ENCODE measurements at regions not wholly inside any gene's neighbourhood (a gene's known extent, or its start where the extent isn't known, plus 50 kb on each side); places are given as distances from the start of the nearest gene placed in this dataset.

GRCh38 chr1:222129041-222129440, 387.2 kb upstream of the DUSP10 start:
- TF ChIP-seq, protein P1, sequence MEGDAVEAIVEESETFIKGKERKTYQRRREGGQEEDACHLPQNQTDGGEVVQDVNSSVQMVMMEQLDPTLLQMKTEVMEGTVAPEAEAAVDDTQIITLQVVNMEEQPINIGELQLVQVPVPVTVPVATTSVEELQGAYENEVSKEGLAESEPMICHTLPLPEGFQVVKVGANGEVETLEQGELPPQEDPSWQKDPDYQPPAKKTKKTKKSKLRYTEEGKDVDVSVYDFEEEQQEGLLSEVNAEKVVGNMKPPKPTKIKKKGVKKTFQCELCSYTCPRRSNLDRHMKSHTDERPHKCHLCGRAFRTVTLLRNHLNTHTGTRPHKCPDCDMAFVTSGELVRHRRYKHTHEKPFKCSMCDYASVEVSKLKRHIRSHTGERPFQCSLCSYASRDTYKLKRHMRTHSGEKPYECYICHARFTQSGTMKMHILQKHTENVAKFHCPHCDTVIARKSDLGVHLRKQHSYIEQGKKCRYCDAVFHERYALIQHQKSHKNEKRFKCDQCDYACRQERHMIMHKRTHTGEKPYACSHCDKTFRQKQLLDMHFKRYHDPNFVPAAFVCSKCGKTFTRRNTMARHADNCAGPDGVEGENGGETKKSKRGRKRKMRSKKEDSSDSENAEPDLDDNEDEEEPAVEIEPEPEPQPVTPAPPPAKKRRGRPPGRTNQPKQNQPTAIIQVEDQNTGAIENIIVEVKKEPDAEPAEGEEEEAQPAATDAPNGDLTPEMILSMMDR (IDR thresholded peaks at IDR 0.05; ENCODE audit: poor library complexity, severe bottlenecking): no peak
- TF ChIP-seq EZH2 (IDR thresholded peaks at IDR 0.05; ENCODE audit: borderline replicate concordance, insufficient read depth, low read length, poor library complexity, severe bottlenecking): no peak
- TF ChIP-seq TAF1 (IDR thresholded peaks at IDR 0.05; ENCODE audit: low read depth): no peak
- TF ChIP-seq RAD21 (conservative IDR thresholded peaks at IDR 0.05): no peak
- TF ChIP-seq POLR2AphosphoS5 (IDR thresholded peaks at IDR 0.05): no peak
- TF ChIP-seq, protein P2, sequence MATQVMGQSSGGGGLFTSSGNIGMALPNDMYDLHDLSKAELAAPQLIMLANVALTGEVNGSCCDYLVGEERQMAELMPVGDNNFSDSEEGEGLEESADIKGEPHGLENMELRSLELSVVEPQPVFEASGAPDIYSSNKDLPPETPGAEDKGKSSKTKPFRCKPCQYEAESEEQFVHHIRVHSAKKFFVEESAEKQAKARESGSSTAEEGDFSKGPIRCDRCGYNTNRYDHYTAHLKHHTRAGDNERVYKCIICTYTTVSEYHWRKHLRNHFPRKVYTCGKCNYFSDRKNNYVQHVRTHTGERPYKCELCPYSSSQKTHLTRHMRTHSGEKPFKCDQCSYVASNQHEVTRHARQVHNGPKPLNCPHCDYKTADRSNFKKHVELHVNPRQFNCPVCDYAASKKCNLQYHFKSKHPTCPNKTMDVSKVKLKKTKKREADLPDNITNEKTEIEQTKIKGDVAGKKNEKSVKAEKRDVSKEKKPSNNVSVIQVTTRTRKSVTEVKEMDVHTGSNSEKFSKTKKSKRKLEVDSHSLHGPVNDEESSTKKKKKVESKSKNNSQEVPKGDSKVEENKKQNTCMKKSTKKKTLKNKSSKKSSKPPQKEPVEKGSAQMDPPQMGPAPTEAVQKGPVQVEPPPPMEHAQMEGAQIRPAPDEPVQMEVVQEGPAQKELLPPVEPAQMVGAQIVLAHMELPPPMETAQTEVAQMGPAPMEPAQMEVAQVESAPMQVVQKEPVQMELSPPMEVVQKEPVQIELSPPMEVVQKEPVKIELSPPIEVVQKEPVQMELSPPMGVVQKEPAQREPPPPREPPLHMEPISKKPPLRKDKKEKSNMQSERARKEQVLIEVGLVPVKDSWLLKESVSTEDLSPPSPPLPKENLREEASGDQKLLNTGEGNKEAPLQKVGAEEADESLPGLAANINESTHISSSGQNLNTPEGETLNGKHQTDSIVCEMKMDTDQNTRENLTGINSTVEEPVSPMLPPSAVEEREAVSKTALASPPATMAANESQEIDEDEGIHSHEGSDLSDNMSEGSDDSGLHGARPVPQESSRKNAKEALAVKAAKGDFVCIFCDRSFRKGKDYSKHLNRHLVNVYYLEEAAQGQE (IDR thresholded peaks at IDR 0.05; ENCODE audit: borderline replicate concordance): no peak
- TF ChIP-seq SMC3 (conservative IDR thresholded peaks at IDR 0.05; ENCODE audit: poor library complexity): no peak

All from neural cell (in vitro differentiated cells).